Lower leg skin (tissue), 3 donors: ENCODE measurements at regions not wholly inside any gene's neighbourhood (a gene's known extent, or its start where the extent isn't known, plus 50 kb on each side); places are given as distances from the start of the nearest gene placed in this dataset.

Experiments
- POLR2A ChIP-seq, 2 donors: fragments of 450-650 bp; IDR thresholded peaks; one replicate each; pipeline ENCODE4 v1.6.1; 2016 to 2017; ENCODE audit warnings: antibody characterized with exemption in 2 of 2, mild to moderate bottlenecking in 1 of 2, moderate library complexity in 1 of 2
- TF ChIP-seq, protein P1 (sequence below), 3 donors: fragments of 450-650 bp; IDR thresholded peaks; one replicate each; pipeline ENCODE4 v1.5.1; 2016; ENCODE audit warnings: antibody characterized with exemption in 3 of 3, mild to moderate bottlenecking in 3 of 3, moderate library complexity in 2 of 3

DNA sequence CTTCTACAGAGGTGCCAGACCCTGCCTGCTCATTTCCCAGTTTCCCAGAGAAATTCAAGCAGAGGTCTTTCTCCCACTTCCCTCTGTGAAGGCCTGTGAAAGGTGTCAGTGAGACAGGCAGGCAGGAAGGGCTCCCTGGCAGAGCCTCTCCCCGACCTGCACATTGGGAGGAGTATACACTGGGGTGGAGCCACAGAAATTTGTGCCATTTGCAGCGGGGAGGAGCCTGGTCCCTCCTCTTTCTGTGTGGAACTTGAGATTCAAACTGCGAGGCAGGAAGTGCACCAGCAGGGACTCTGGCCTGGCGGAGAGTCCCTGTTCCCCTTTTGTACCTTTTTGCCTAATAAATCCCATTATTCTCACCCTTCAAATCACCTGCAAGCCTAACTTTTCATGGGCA is 54.6 kb upstream of the OPN4 start:
- TF ChIP-seq, protein P1, sequence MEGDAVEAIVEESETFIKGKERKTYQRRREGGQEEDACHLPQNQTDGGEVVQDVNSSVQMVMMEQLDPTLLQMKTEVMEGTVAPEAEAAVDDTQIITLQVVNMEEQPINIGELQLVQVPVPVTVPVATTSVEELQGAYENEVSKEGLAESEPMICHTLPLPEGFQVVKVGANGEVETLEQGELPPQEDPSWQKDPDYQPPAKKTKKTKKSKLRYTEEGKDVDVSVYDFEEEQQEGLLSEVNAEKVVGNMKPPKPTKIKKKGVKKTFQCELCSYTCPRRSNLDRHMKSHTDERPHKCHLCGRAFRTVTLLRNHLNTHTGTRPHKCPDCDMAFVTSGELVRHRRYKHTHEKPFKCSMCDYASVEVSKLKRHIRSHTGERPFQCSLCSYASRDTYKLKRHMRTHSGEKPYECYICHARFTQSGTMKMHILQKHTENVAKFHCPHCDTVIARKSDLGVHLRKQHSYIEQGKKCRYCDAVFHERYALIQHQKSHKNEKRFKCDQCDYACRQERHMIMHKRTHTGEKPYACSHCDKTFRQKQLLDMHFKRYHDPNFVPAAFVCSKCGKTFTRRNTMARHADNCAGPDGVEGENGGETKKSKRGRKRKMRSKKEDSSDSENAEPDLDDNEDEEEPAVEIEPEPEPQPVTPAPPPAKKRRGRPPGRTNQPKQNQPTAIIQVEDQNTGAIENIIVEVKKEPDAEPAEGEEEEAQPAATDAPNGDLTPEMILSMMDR (IDR thresholded peaks at IDR 0.05) = no peak
- no peak for TF ChIP-seq POLR2A (IDR thresholded peaks at IDR 0.05)
